ENCODE measurements at regions not wholly inside any gene's neighbourhood (a gene's known extent, or its start where the extent isn't known, plus 50 kb on each side); places are given as distances from the start of the nearest gene placed in this dataset.

DNA sequence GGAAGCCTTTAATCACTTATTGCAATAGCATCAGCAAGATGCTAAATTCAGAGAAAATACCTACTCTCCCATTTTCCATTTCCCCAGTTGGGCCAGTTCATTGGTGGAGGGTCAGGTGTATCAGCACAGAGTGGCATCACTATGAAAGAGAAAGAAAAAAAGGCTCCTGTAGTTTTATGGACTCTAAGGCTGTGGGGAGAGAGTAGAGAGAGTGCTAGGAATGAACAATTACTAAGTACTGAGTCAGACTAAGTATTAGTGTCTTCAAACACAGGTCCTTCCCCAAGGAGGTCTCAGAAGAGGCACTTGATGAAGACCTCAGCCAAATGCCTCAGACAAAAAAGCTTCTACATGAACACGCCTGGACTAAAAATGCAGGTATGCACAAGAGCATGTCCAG, 1061.9 kb downstream of the FSTL5 start:
- DNase-seq: no peak

GRCh38 chr4:161097821-161098220, 1066.0 kb downstream of the FSTL5 start:
- DNase-seq: no peak

- no peak for DNase-seq
Measured at GRCh38 chr4:161061046-161061445, 1102.8 kb downstream of the FSTL5 start.

Data from NCI-H446 (cell line).